ENCODE measurements at regions not wholly inside any gene's neighbourhood (a gene's known extent, or its start where the extent isn't known, plus 50 kb on each side); places are given as distances from the start of the nearest gene placed in this dataset.

GRCh38 chr1:67983867-67984266 is 66.6 kb downstream of the DIRAS3 start:
- Histone ChIP-seq H3K27ac (ENCODE audit: low read depth, low read length) (peak overlapping the region; percentile 9), H3K4me3 (ENCODE audit: insufficient read depth, low read length) (no peak overlapping the region), H4K20me1 (ENCODE audit: insufficient read depth, low read length) (no peaks in the 10 kb centered on the region), H3K4me1 (ENCODE audit: insufficient read depth, low read length) (peaks cover 33% of the 10 kb centered on the region), H3K4me2 (ENCODE audit: insufficient read depth, low read length) (no peak overlapping the region), H2AFZ (ENCODE audit: low read length) (no peak overlapping the region), H3K27me3 (ENCODE audit: insufficient read depth, low read length) (no peaks in the 10 kb centered on the region), H3K79me2 (ENCODE audit: insufficient read depth, low read length) (no peaks in the 10 kb centered on the region), H3K9me3 (ENCODE audit: low read depth, low read length) (no peaks in the 10 kb centered on the region), H3K36me3 (ENCODE audit: insufficient read depth, low read length) (no peaks in the 10 kb centered on the region)
- DNase-seq (ENCODE audit: insufficient read length, low spot score, missing footprints) = peak; percentile 23
- TF ChIP-seq CTCF (IDR thresholded peaks at IDR 0.05; ENCODE audit: extremely low read depth, low read depth, low read length) = no peak

GRCh38 chr1:67980028-67980427 is 70.4 kb downstream of the DIRAS3 start:
- peak overlapping the region; percentile 74 for H3K27ac ChIP-seq (ENCODE audit: low read depth, low read length)
- no peaks in the 10 kb centered on the region for H4K20me1 ChIP-seq (ENCODE audit: insufficient read depth, low read length)
- H3K79me2 ChIP-seq (ENCODE audit: insufficient read depth, low read length) = no peaks in the 10 kb centered on the region
- DNase-seq (ENCODE audit: insufficient read length, low spot score, missing footprints) = no peak
- no peak for TF ChIP-seq CTCF (IDR thresholded peaks at IDR 0.05; ENCODE audit: extremely low read depth, low read depth, low read length)
- no peak overlapping the region for H2AFZ ChIP-seq (ENCODE audit: low read length)
- peaks cover 26% of the 10 kb centered on the region for H3K4me1 ChIP-seq (ENCODE audit: insufficient read depth, low read length)
- H3K4me2 ChIP-seq (ENCODE audit: insufficient read depth, low read length) = peak overlapping the region; percentile 53
- no peaks in the 10 kb centered on the region for H3K27me3 ChIP-seq (ENCODE audit: insufficient read depth, low read length)
- H3K36me3 ChIP-seq (ENCODE audit: insufficient read depth, low read length) = no peaks in the 10 kb centered on the region
- H3K9me3 ChIP-seq (ENCODE audit: low read depth, low read length) = no peaks in the 10 kb centered on the region
- no peak overlapping the region for H3K4me3 ChIP-seq (ENCODE audit: insufficient read depth, low read length)

- no peak for DNase-seq (ENCODE audit: insufficient read length, low spot score, missing footprints)
- Histone ChIP-seq H3K79me2 (ENCODE audit: insufficient read depth, low read length) (no peaks in the 10 kb centered on the region), H3K36me3 (ENCODE audit: insufficient read depth, low read length) (no peaks in the 10 kb centered on the region), H3K4me3 (ENCODE audit: insufficient read depth, low read length) (no peak overlapping the region), H3K9me3 (ENCODE audit: low read depth, low read length) (no peaks in the 10 kb centered on the region), H3K4me2 (ENCODE audit: insufficient read depth, low read length) (peak overlapping the region; percentile 53), H3K4me1 (ENCODE audit: insufficient read depth, low read length) (peaks cover 26% of the 10 kb centered on the region), H3K27me3 (ENCODE audit: insufficient read depth, low read length) (no peaks in the 10 kb centered on the region), H3K27ac (ENCODE audit: low read depth, low read length) (peak overlapping the region; percentile 74), H2AFZ (ENCODE audit: low read length) (no peak overlapping the region), H4K20me1 (ENCODE audit: insufficient read depth, low read length) (no peaks in the 10 kb centered on the region)
- no peak for TF ChIP-seq CTCF (IDR thresholded peaks at IDR 0.05; ENCODE audit: extremely low read depth, low read depth, low read length)
These were observed 70.9 kb downstream of the DIRAS3 start for GRCh38 chr1:67979532-67979931.

GRCh38 chr1:67978890-67979516 is 71.4 kb downstream of the DIRAS3 start:
- Histone ChIP-seq H3K27me3 (ENCODE audit: insufficient read depth, low read length) (no peaks in the 10 kb centered on the region), H3K36me3 (ENCODE audit: insufficient read depth, low read length) (no peaks in the 10 kb centered on the region), H3K9me3 (ENCODE audit: low read depth, low read length) (no peaks in the 10 kb centered on the region), H3K4me3 (ENCODE audit: insufficient read depth, low read length) (no peak overlapping the region), H2AFZ (ENCODE audit: low read length) (no peak overlapping the region), H3K79me2 (ENCODE audit: insufficient read depth, low read length) (no peaks in the 10 kb centered on the region), H4K20me1 (ENCODE audit: insufficient read depth, low read length) (no peaks in the 10 kb centered on the region), H3K27ac (ENCODE audit: low read depth, low read length) (peak overlapping the region; percentile 74), H3K4me2 (ENCODE audit: insufficient read depth, low read length) (peak overlapping the region; percentile 53), H3K4me1 (ENCODE audit: insufficient read depth, low read length) (peaks cover 21% of the 10 kb centered on the region)
- TF ChIP-seq CTCF (IDR thresholded peaks at IDR 0.05; ENCODE audit: extremely low read depth, low read depth, low read length) = no peak
- no peak for DNase-seq (ENCODE audit: insufficient read length, low spot score, missing footprints)

Measured in osteoblast (primary cell).